Breast epithelium (tissue), 4 donors: ENCODE measurements at regions not wholly inside any gene's neighbourhood (a gene's known extent, or its start where the extent isn't known, plus 50 kb on each side); places are given as distances from the start of the nearest gene placed in this dataset.

ENCODE experiments used
- DNase-seq, 2 donors: peaks; one replicate each; pipeline ENCODE4 v3.0.0-alpha.2; 2019; ENCODE audit warnings: low spot score in 2 of 2
- H3K27ac ChIP-seq, 2 donors: fragments of 200-600 bp; sonication (generic) in 1 of 2; one replicate each; pipeline ENCODE4 v1.5.1; 2016 to 2019; ENCODE audit warnings: mild to moderate bottlenecking in 1 of 2
- H3K27me3 ChIP-seq, 2 donors: fragments of 200-600 bp; sonication (generic) in 1 of 2; one replicate each; pipeline versions ENCODE4 v1.5.1 to v1.6.0; 2017 to 2019; ENCODE audit warnings: control low read depth in 1 of 2, mild to moderate bottlenecking in 1 of 2
- H3K36me3 ChIP-seq: fragments of 200-600 bp; one replicate; pipeline ENCODE4 v1.5.1; 2019
- H3K4me1 ChIP-seq, 2 donors: fragments of 200-600 bp; sonication (generic); one replicate each; pipeline ENCODE4 v1.5.1; 2016 to 2019; ENCODE audit warnings: control low read depth in 1 of 2
- H3K4me3 ChIP-seq, 3 donors: fragments of 200-600 bp; sonication (generic); 1 replicate in 2 of 3; 2 replicates in 1 of 3; pipeline ENCODE4 v1.5.1; 2016 to 2019; ENCODE audit warnings: mild to moderate bottlenecking in 3 of 3, moderate library complexity in 2 of 3
- H3K9me3 ChIP-seq, 2 donors: fragments of 200-600 bp; sonication (generic) in 1 of 2; one replicate each; pipeline ENCODE4 v1.5.1; 2016 to 2019; ENCODE audit warnings: control low read depth in 1 of 2
- CTCF ChIP-seq, 3 donors: fragments of 450-650 bp; IDR thresholded peaks; one replicate each; pipeline ENCODE4 v1.5.1; 2016 to 2017; ENCODE audit warnings: antibody characterized with exemption in 3 of 3, mild to moderate bottlenecking in 3 of 3, moderate library complexity in 3 of 3
- POLR2A ChIP-seq: fragments of 450-650 bp; IDR thresholded peaks from one replicate; pipeline ENCODE4 v1.6.1; 2016; ENCODE audit warnings: antibody characterized with exemption, mild to moderate bottlenecking, moderate library complexity
- POLR2AphosphoS5 ChIP-seq, 3 donors: sonication (generic); formaldehyde crosslinking; IDR thresholded peaks; one replicate each; pipeline ENCODE4 v1.6.1; 2017; ENCODE audit warnings: antibody characterized with exemption in 3 of 3
- intact Hi-C: fragments of 100-400 bp; cut with DNase I; formaldehyde crosslinking; loops from one replicate; pipeline ENCODE4 v1.15.1; 2023; ENCODE audit warnings: low total_unique reads

DNA sequence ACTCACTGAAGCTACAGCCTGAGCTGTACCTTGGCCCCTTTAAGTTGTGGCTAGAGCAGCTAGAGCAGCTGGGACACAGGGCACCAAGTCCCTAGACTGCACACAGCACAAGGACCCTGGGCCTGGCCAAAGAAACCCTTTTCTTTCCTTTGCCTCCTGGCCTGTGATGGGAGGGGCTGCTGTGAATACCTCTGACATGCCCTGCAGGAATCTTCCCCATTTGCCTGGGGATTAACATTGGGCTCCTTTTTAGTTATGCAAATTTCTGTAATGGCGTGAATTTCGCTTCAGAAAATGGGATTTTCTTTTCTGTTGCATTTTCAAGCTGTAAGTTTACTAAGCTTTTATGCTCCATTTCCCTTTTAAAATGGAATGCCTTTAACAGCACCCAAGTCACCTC is 611.2 kb upstream of the ARPP21 start:
- DNase-seq: no peak
- TF ChIP-seq POLR2A (no peak), POLR2AphosphoS5 (IDR thresholded peaks at IDR 0.05) (no peak), CTCF (IDR thresholded peaks at IDR 0.05) (no peak)
- H3K4me1 ChIP-seq: no peaks in the 10 kb centered on the region

GRCh38 chr3:35042210-35042991 is 596.9 kb upstream of the ARPP21 start:
- Histone ChIP-seq H3K4me1 (no peaks in the 10 kb centered on the region), H3K27ac (no peak overlapping the region), H3K9me3 (no peaks in the 10 kb centered on the region), H3K36me3 (no peaks in the 10 kb centered on the region), H3K4me3 (no peak overlapping the region), H3K27me3 (no peaks in the 10 kb centered on the region)
- TF ChIP-seq CTCF (IDR thresholded peaks at IDR 0.05): no peak
- no peak for TF ChIP-seq POLR2A
- TF ChIP-seq POLR2AphosphoS5 (IDR thresholded peaks at IDR 0.05): no peak
- intact Hi-C loops: no loop called here
- DNase-seq: no peak

More for the DNA sequence above, 611.2 kb upstream of the ARPP21 start:
- Histone ChIP-seq H3K27me3 (no peaks in the 10 kb centered on the region), H3K27ac (no peak overlapping the region), H3K36me3 (no peaks in the 10 kb centered on the region), H3K4me3 (no peak overlapping the region), H3K9me3 (peaks cover 19 to 20% of the 10 kb centered on the region in 2 donors)
- intact Hi-C loops: no loop called here

DNA sequence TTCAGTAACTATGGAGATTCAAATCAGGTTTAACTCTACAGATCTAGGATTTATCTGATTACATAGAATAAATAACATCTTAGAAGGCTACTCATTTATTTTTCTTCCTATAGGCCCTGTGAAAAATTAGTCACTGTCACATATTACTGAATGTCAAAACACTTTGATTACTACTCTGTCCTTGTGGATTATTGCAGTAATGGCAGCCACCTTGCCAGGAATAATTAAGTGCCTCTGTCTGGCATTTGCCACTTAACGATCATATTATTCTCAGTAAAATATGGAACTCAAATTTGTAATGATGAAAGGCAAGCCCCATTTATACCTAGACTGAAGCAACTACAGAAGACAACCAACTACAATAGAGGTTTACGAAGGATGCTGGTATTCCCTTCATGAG is 596.3 kb upstream of the ARPP21 start:
- intact Hi-C loops: no loop called here
- DNase-seq: no peak
- Histone ChIP-seq H3K36me3 (no peaks in the 10 kb centered on the region), H3K27ac (no peak overlapping the region), H3K27me3 (no peaks in the 10 kb centered on the region), H3K4me3 (no peak overlapping the region), H3K4me1 (no peaks in the 10 kb centered on the region), H3K9me3 (no peaks in the 10 kb centered on the region)
- TF ChIP-seq POLR2A (no peak), POLR2AphosphoS5 (IDR thresholded peaks at IDR 0.05) (no peak), CTCF (IDR thresholded peaks at IDR 0.05) (no peak)

DNA sequence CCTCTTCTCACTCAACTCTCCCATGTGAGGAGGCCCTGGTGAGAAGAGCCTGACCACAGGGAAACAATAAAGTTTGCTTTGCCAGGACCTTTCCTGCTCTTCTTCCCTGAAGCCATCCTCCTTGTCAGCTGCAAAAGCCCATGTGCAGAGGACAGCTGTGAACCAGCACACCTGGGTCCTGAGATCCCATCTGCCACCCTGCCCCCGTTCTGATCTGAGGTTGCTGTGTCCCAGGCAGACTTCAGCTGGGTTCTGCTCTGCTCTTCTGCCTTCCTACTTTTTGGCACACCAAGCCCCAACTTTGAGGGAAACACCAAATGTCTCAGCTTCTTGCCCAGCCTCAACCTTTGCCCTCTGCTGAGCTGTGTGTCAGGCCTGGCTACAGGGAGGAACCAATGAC is 595.1 kb upstream of the ARPP21 start:
- Histone ChIP-seq H3K27me3 (no peaks in the 10 kb centered on the region), H3K27ac (no peak overlapping the region), H3K4me3 (no peak overlapping the region), H3K4me1 (no peaks in the 10 kb centered on the region), H3K36me3 (no peaks in the 10 kb centered on the region), H3K9me3 (no peaks in the 10 kb centered on the region)
- DNase-seq: no peak
- intact Hi-C loops: no loop called here
- no peak for TF ChIP-seq POLR2AphosphoS5 (IDR thresholded peaks at IDR 0.05)

GRCh38 chr3:35045118-35045517 is 594.2 kb upstream of the ARPP21 start:
- no peak for DNase-seq
- intact Hi-C loops: no loop called here
- TF ChIP-seq CTCF (IDR thresholded peaks at IDR 0.05) (no peak), POLR2AphosphoS5 (IDR thresholded peaks at IDR 0.05) (no peak), POLR2A (no peak)
- Histone ChIP-seq H3K27me3 (no peaks in the 10 kb centered on the region), H3K27ac (no peak overlapping the region), H3K4me3 (no peak overlapping the region), H3K9me3 (no peaks in the 10 kb centered on the region), H3K4me1 (no peaks in the 10 kb centered on the region), H3K36me3 (no peaks in the 10 kb centered on the region)
